Right lobe of liver (tissue), 4 donors: ENCODE measurements at regions not wholly inside any gene's neighbourhood (a gene's known extent, or its start where the extent isn't known, plus 50 kb on each side); places are given as distances from the start of the nearest gene placed in this dataset.

Source experiments
- POLR2A ChIP-seq: fragments of 450-650 bp; IDR thresholded peaks from one replicate; pipeline ENCODE4 v1.6.1; 2017; ENCODE audit warnings: antibody characterized with exemption, mild to moderate bottlenecking
- TF ChIP-seq, protein P1 (sequence below), 4 donors: fragments of 200-600 bp in 3 of 4; fragments of 450-650 bp in 1 of 4; IDR thresholded peaks; one replicate each; pipeline versions ENCODE4 v1.5.1 to v1.8.0; 2016 to 2022; ENCODE audit warnings: antibody characterized with exemption in 4 of 4, mild to moderate bottlenecking in 2 of 4
- donor health status: DM: no; HTN: no; CAD: no.
- donor health status: DM: no; HTN: no; CAD: no.
- donor health status: DM: no; HTN: yes; CAD: no.

DNA sequence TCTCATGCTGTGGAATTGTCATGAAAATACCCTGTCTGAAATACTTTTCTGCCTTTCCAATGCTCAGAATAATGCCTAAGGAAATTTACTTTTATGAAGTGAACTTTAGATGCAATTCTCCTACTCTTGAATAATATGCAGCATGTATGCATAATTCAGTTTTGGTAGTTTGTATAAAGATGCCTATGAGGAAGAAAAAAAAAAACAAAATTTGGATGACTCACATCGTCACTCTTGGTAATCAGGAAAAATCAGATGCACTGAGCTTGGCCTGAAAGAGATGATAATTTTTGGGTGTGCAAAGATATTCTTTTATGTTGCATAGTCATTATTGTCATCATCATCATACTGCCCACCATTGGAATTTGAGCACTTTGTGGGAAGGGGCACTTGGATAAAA is 382.1 kb downstream of the ANKRD7 start:
- TF ChIP-seq POLR2A, result no peak
- TF ChIP-seq, protein P1, sequence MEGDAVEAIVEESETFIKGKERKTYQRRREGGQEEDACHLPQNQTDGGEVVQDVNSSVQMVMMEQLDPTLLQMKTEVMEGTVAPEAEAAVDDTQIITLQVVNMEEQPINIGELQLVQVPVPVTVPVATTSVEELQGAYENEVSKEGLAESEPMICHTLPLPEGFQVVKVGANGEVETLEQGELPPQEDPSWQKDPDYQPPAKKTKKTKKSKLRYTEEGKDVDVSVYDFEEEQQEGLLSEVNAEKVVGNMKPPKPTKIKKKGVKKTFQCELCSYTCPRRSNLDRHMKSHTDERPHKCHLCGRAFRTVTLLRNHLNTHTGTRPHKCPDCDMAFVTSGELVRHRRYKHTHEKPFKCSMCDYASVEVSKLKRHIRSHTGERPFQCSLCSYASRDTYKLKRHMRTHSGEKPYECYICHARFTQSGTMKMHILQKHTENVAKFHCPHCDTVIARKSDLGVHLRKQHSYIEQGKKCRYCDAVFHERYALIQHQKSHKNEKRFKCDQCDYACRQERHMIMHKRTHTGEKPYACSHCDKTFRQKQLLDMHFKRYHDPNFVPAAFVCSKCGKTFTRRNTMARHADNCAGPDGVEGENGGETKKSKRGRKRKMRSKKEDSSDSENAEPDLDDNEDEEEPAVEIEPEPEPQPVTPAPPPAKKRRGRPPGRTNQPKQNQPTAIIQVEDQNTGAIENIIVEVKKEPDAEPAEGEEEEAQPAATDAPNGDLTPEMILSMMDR (IDR thresholded peaks at IDR 0.05), result no peak
